Sigmoid colon (tissue), 6 donors: ENCODE measurements at regions not wholly inside any gene's neighbourhood (a gene's known extent, or its start where the extent isn't known, plus 50 kb on each side); places are given as distances from the start of the nearest gene placed in this dataset.
"Not testable (repeated sequence)": the region's sequence is repeated elsewhere in the genome, so short reads cannot be mapped to it uniquely, and the experiment has no call there.

ENCODE experiments used
- DNase-seq: peaks from one replicate; pipeline ENCODE4 v3.0.0-alpha.2; 2019
- H3K27ac ChIP-seq, 4 donors: fragments of 200-600 bp; sonication (generic); one replicate each; pipeline ENCODE4 v1.5.1; 2016 to 2019; ENCODE audit warnings: mild to moderate bottlenecking in 1 of 4
- H3K27me3 ChIP-seq, 3 donors: fragments of 200-600 bp; sonication (generic); one replicate each; pipeline ENCODE4 v1.5.1; 2019; ENCODE audit warnings: mild to moderate bottlenecking in 1 of 3
- H3K36me3 ChIP-seq, 4 donors: fragments of 200-600 bp; sonication (generic); one replicate each; pipeline ENCODE4 v1.5.1; 2016 to 2019
- H3K4me1 ChIP-seq, 4 donors: fragments of 200-600 bp; sonication (generic); one replicate each; pipeline ENCODE4 v1.5.1; 2017 to 2019
- H3K4me3 ChIP-seq, 4 donors: fragments of 200-600 bp; sonication (generic); one replicate each; pipeline ENCODE4 v1.5.1; 2017 to 2019; ENCODE audit warnings: mild to moderate bottlenecking in 2 of 4, moderate library complexity in 1 of 4
- H3K9me3 ChIP-seq, 4 donors: fragments of 200-600 bp in 3 of 4; sonication (generic) in 3 of 4; one replicate each; pipeline versions ENCODE4 v1.5.1 to v1.6.1; 2013 to 2019
- CTCF ChIP-seq, 4 experiments: fragments of 450-650 bp in 3 of 4; fragments of 200-600 bp in 1 of 4; IDR thresholded peaks; one replicate each; pipeline ENCODE4 v1.5.1; 2016 to 2019; ENCODE audit warnings: antibody characterized with exemption in 4 of 4, mild to moderate bottlenecking in 3 of 4, moderate library complexity in 2 of 4
- EP300 ChIP-seq, 4 donors: sonication (generic); formaldehyde crosslinking; IDR thresholded peaks; one replicate each; pipeline ENCODE4 v1.6.1; 2017; ENCODE audit warnings: antibody characterized with exemption in 4 of 4
- POLR2A ChIP-seq, 2 donors: fragments of 450-650 bp; IDR thresholded peaks; one replicate each; pipeline ENCODE4 v1.6.1; 2016; ENCODE audit warnings: antibody characterized with exemption in 2 of 2, mild to moderate bottlenecking in 2 of 2, moderate library complexity in 2 of 2
- POLR2AphosphoS5 ChIP-seq, 4 donors: sonication (generic); formaldehyde crosslinking; IDR thresholded peaks; one replicate each; pipeline ENCODE4 v1.6.1; 2017; ENCODE audit warnings: antibody characterized with exemption in 4 of 4
- WGBS, 2 donors: extraction: QIAGEN DNeasy Blood & Tissue Kit; methylation state at CpG; one replicate each; pipeline ENCODE4 v1.1.7; 2013; 5-methylcytosine and 5-hydroxymethylcytosine counted together
- intact Hi-C: fragments of 100-400 bp; cut with DNase I; formaldehyde crosslinking; loops from one replicate; pipeline ENCODE4 v1.15.1; 2023
- donor health status: healthy with polysubstance abuse.
- donor health status: healthy.

- TF ChIP-seq POLR2A (IDR thresholded peaks at IDR 0.05) = no peak
- no peak for TF ChIP-seq POLR2AphosphoS5 (IDR thresholded peaks at IDR 0.05)
- TF ChIP-seq CTCF (IDR thresholded peaks at IDR 0.05) = no peak
- no peak for TF ChIP-seq EP300 (IDR thresholded peaks at IDR 0.05)
- intact Hi-C loops = no loop called here
- Histone ChIP-seq H3K9me3 (no peaks in the 10 kb centered on the region), H3K4me3 (no peak overlapping the region), H3K27ac (no peak overlapping the region), H3K4me1 (no peaks in the 10 kb centered on the region), H3K36me3 (no peaks in the 10 kb centered on the region), H3K27me3 (no peaks in the 10 kb centered on the region)
- no peak for DNase-seq
These were observed 514.5 kb upstream of the SMIM31 start for GRCh38 chr4:164239433-164239832.

GRCh38 chr4:164239976-164240375, 514.0 kb upstream of the SMIM31 start:
- Histone ChIP-seq H3K27ac (no peak overlapping the region), H3K4me1 (no peaks in the 10 kb centered on the region), H3K9me3 (no peaks in the 10 kb centered on the region), H3K27me3 (no peaks in the 10 kb centered on the region), H3K4me3 (no peak overlapping the region), H3K36me3 (no peaks in the 10 kb centered on the region)
- 27 to 39% methylated on average over 3 of the region's 3 CpGs for WGBS, 2 donors
- intact Hi-C loops = no loop called here
- DNase-seq = no peak
- TF ChIP-seq EP300 (IDR thresholded peaks at IDR 0.05) = no peak
- no peak for TF ChIP-seq POLR2AphosphoS5 (IDR thresholded peaks at IDR 0.05)
- TF ChIP-seq CTCF (IDR thresholded peaks at IDR 0.05) = no peak
- no peak for TF ChIP-seq POLR2A (IDR thresholded peaks at IDR 0.05)

- H3K36me3 ChIP-seq = no peaks in the 10 kb centered on the region
- intact Hi-C loops = no loop called here
- WGBS, 2 donors = 79 to 80% methylated on average over 7 of the region's 7 CpGs
- no peaks in the 10 kb centered on the region for H3K27me3 ChIP-seq
- H3K27ac ChIP-seq = no peak overlapping the region
- no peaks in the 10 kb centered on the region for H3K9me3 ChIP-seq
- TF ChIP-seq CTCF (IDR thresholded peaks at IDR 0.05) (no peak), POLR2AphosphoS5 (IDR thresholded peaks at IDR 0.05) (no peak), POLR2A (IDR thresholded peaks at IDR 0.05) (no peak), EP300 (IDR thresholded peaks at IDR 0.05) (no peak)
- H3K4me1 ChIP-seq = no peaks in the 10 kb centered on the region
- no peak overlapping the region for H3K4me3 ChIP-seq
- DNase-seq = no peak
These were observed 502.7 kb upstream of the SMIM31 start for GRCh38 chr4:164251257-164251656.

- no peak overlapping the region for H3K4me3 ChIP-seq
- WGBS, 2 donors = 6 to 26% methylated on average over 1 of the region's 1 CpG
- H3K9me3 ChIP-seq = no peaks in the 10 kb centered on the region
- H3K27me3 ChIP-seq = no peaks in the 10 kb centered on the region
- H3K27ac ChIP-seq = no peak overlapping the region
- TF ChIP-seq POLR2A (IDR thresholded peaks at IDR 0.05) (no peak), CTCF (IDR thresholded peaks at IDR 0.05) (no peak), EP300 (IDR thresholded peaks at IDR 0.05) (no peak), POLR2AphosphoS5 (IDR thresholded peaks at IDR 0.05) (no peak)
- H3K4me1 ChIP-seq = no peaks in the 10 kb centered on the region
- no peak for DNase-seq
- no peaks in the 10 kb centered on the region for H3K36me3 ChIP-seq
- intact Hi-C loops = no loop called here
These were observed 501.6 kb upstream of the SMIM31 start for GRCh38 chr4:164252286-164252685.

GRCh38 chr4:164261831-164262230, 492.1 kb upstream of the SMIM31 start:
- intact Hi-C loops = no loop called here

GRCh38 chr4:164262508-164262907, 491.4 kb upstream of the SMIM31 start:
- H3K27ac ChIP-seq, intact Hi-C loops, H3K4me1 ChIP-seq, H3K9me3 ChIP-seq, H3K36me3 ChIP-seq, DNase-seq, H3K27me3 ChIP-seq, H3K4me3 ChIP-seq: not testable (repeated sequence)
- WGBS, 2 donors = 85 to 86% methylated on average over 1 of the region's 1 CpG

More at GRCh38 chr4:164261831-164262230, 492.1 kb upstream of the SMIM31 start:
- Histone ChIP-seq H3K27me3 (no peaks in the 10 kb centered on the region), H3K4me3 (no peak overlapping the region), H3K36me3 (no peaks in the 10 kb centered on the region), H3K27ac (no peak overlapping the region), H3K4me1 (no peaks in the 10 kb centered on the region), H3K9me3 (no peaks in the 10 kb centered on the region)
- WGBS, 2 donors = 82 to 90% methylated on average over 2 of the region's 2 CpGs
- TF ChIP-seq POLR2AphosphoS5 (IDR thresholded peaks at IDR 0.05) (no peak), CTCF (IDR thresholded peaks at IDR 0.05) (no peak), EP300 (IDR thresholded peaks at IDR 0.05) (no peak), POLR2A (IDR thresholded peaks at IDR 0.05) (no peak)
- DNase-seq = no peak

- H3K4me1 ChIP-seq, H3K27me3 ChIP-seq, DNase-seq, H3K36me3 ChIP-seq, H3K27ac ChIP-seq, intact Hi-C loops, H3K9me3 ChIP-seq, H3K4me3 ChIP-seq: not testable (repeated sequence)
- 37 to 63% methylated on average over 2 of the region's 2 CpGs for WGBS, 2 donors
These were observed 476.5 kb upstream of the SMIM31 start for GRCh38 chr4:164277414-164277813.
